Ishikawa (cell line): ENCODE measurements at regions not wholly inside any gene's neighbourhood (a gene's known extent, or its start where the extent isn't known, plus 50 kb on each side); places are given as distances from the start of the nearest gene placed in this dataset.

Source experiments
- EP300 ChIP-seq: IDR thresholded peaks from 2 replicates; pipeline ENCODE4 v1.6.1; 2012; ENCODE audit warnings: borderline replicate concordance
- FOXM1 ChIP-seq: IDR thresholded peaks from 2 replicates; pipeline ENCODE4 v1.6.1; 2012; ENCODE audit warnings: low read depth, borderline replicate concordance
- TAF1 ChIP-seq: IDR thresholded peaks from 2 replicates; pipeline ENCODE4 v1.6.1; 2012; ENCODE audit warnings: low read depth, mild to moderate bottlenecking
- TF ChIP-seq, protein P1 (sequence below): IDR thresholded peaks from 2 replicates; pipeline ENCODE4 v1.6.1; 2012

DNA sequence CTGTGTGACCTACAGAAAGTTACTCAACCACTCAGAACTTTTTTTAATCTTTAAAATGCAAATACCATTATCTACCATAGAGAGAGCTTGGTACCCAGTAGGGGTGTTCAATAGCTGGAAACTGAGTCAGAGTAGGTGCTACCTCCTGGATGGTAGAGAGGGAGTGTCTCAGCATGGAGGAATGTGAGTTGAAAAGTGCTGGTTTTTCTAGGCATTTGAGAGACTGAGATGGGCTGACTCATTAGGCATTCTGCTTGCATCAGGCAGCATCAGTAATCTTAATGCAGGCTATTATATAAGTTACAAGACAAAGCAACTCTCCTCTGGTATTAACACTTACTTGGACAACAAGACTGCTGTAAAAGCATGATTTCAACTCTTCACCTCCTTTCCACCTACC is 70.9 kb upstream of the ARHGEF9 start:
- TF ChIP-seq EP300 (no peak), FOXM1 (no peak), TAF1 (no peak)
- TF ChIP-seq, protein P1, sequence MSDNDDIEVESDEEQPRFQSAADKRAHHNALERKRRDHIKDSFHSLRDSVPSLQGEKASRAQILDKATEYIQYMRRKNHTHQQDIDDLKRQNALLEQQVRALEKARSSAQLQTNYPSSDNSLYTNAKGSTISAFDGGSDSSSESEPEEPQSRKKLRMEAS: no peak
